Nephron (organoid): ENCODE measurements at regions not wholly inside any gene's neighbourhood (a gene's known extent, or its start where the extent isn't known, plus 50 kb on each side); places are given as distances from the start of the nearest gene placed in this dataset.

Source experiments
- H3K27ac Mint-ChIP-seq, 3 experiments: 2 replicates each; pipeline ENCODE4 v1.8.0; 2020; ENCODE audit warnings: mixed read lengths in 3 of 3, mild to moderate bottlenecking in 2 of 3, moderate library complexity in 1 of 3
- H3K27me3 Mint-ChIP-seq: 2 replicates; pipeline ENCODE4 v1.8.0; 2021; ENCODE audit warnings: low read depth, mild to moderate bottlenecking, moderate library complexity, mixed read lengths
- H3K36me3 Mint-ChIP-seq: 2 replicates; pipeline ENCODE4 v1.8.0; 2020; ENCODE audit warnings: low read depth, mixed read lengths
- H3K4me1 Mint-ChIP-seq: 2 replicates; pipeline ENCODE4 v1.8.0; 2020; ENCODE audit warnings: mixed read lengths
- H3K4me3 Mint-ChIP-seq, 3 experiments: 2 replicates each; pipeline ENCODE4 v1.8.0; 2020; ENCODE audit warnings: mild to moderate bottlenecking in 3 of 3, mixed read lengths in 3 of 3, moderate library complexity in 2 of 3
- H3K9me3 Mint-ChIP-seq: 2 replicates; pipeline ENCODE4 v1.8.0; 2020; ENCODE audit warnings: mixed read lengths
- CTCF ChIP-seq, 3 experiments: fragments of 200-600 bp; sonication (generic); IDR thresholded peaks; one replicate each; pipeline ENCODE4 v1.5.0; 2021; ENCODE audit warnings: antibody characterized with exemption in 3 of 3; ENCODE audit not compliant: unreplicated experiment in 3 of 3

- no peaks in the 10 kb centered on the region for H3K36me3 Mint-ChIP-seq
- H3K4me3 Mint-ChIP-seq = no peak overlapping the region
- H3K4me1 Mint-ChIP-seq = peaks cover 17% of the 10 kb centered on the region
- peak overlapping the region in 1 of 3 experiments; percentile 42 for H3K27ac Mint-ChIP-seq
- H3K9me3 Mint-ChIP-seq = no peaks in the 10 kb centered on the region
- TF ChIP-seq CTCF (IDR thresholded peaks at IDR 0.05; ENCODE audit: unreplicated experiment in 3 of 3) = no peak
- H3K27me3 Mint-ChIP-seq = no peaks in the 10 kb centered on the region
Observed at GRCh38 chr4:56085275-56085674, 136.5 kb downstream of the CEP135 start.

DNA sequence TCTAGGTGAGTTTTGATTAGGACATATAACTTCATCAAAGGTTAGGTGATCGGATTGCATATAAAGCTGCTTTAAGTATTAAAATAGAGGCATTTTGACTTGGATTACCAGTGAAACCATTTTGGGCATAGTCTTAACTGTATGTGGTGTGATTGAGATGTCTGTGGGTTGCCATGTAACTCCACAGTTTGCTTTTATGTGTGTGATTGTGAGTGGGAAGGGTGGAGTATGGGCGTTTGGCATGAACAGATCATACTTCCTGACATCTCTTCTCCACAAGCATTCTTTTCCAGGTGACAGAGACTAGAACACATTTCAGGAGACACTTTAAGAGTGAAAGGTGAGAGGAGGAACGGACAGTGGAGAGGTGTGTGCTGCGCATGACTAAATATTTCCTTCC, 136.1 kb downstream of the CEP135 start:
- TF ChIP-seq CTCF (IDR thresholded peaks at IDR 0.05; ENCODE audit: unreplicated experiment in 3 of 3) = no peak
- H3K4me3 Mint-ChIP-seq = peak overlapping the region in 1 of 3 experiments; percentile 4
- H3K27ac Mint-ChIP-seq = peak overlapping the region in 2 of 3 experiments; percentile 19 to 42
- H3K4me1 Mint-ChIP-seq = peaks cover 21% of the 10 kb centered on the region
- H3K36me3 Mint-ChIP-seq = no peaks in the 10 kb centered on the region
- no peaks in the 10 kb centered on the region for H3K27me3 Mint-ChIP-seq
- no peaks in the 10 kb centered on the region for H3K9me3 Mint-ChIP-seq
